GM13976 (cell line): ENCODE measurements at regions not wholly inside any gene's neighbourhood (a gene's known extent, or its start where the extent isn't known, plus 50 kb on each side); places are given as distances from the start of the nearest gene placed in this dataset.

Source experiments
- DNase-seq: peaks from one replicate; pipeline ENCODE4 v3.0.0; 2012; ENCODE audit warnings: low spot score
- CTCF ChIP-seq: IDR thresholded peaks from 2 replicates; pipeline ENCODE4 v1.5.1; 2012; ENCODE audit warnings: borderline replicate concordance, mild to moderate bottlenecking; ENCODE audit not compliant: insufficient read depth; ENCODE audit errors: extremely low read depth, missing control alignments, control extremely low read depth
- in situ Hi-C: fragments of 300-500 bp; cut with MboI; formaldehyde crosslinking; loops from one replicate; pipeline ENCODE4 v1.12.0; 2022; ENCODE audit warnings: low sequenced_read_pairs, mixed read lengths, inconsistent platforms; ENCODE audit not compliant: unreplicated experiment

GRCh38 chr2:157181234-157181633, 76.3 kb upstream of the GALNT5 start:
- no peak for DNase-seq
- in situ Hi-C loops, result loop anchor here (25.0 kb wide), 1 partner anchor 594 kb away; no protein-coding TSS in a partner anchor
- TF ChIP-seq CTCF, result no peak

- DNase-seq, result no peak
- in situ Hi-C loops, result loop anchor here (25.0 kb wide), 1 partner anchor 595 kb away; no protein-coding TSS in a partner anchor
- TF ChIP-seq CTCF, result no peak
Measured at GRCh38 chr2:157182204-157182709, 75.2 kb upstream of the GALNT5 start.

- DNase-seq, result no peak
- no peak for TF ChIP-seq CTCF
- in situ Hi-C loops, result loop anchor here (25.0 kb wide), 1 partner anchor 596 kb away; no protein-coding TSS in a partner anchor
Measured at GRCh38 chr2:157182834-157183396, 74.6 kb upstream of the GALNT5 start.

GRCh38 chr2:157184161-157184895, 73.2 kb upstream of the GALNT5 start:
- in situ Hi-C loops, result loop anchor here (25.0 kb wide), 1 partner anchor 597 kb away; no protein-coding TSS in a partner anchor
- no peak for TF ChIP-seq CTCF
- no peak for DNase-seq

- DNase-seq, result no peak
- in situ Hi-C loops, result loop anchor here (25.0 kb wide), 1 partner anchor 598 kb away; no protein-coding TSS in a partner anchor
- TF ChIP-seq CTCF, result no peak
Measured at GRCh38 chr2:157185476-157186227, 71.9 kb upstream of the GALNT5 start.

GRCh38 chr2:157190151-157190550, 67.4 kb upstream of the GALNT5 start:
- DNase-seq, result no peak
- in situ Hi-C loops, result loop anchor here (25.0 kb wide), 1 partner anchor 603 kb away; no protein-coding TSS in a partner anchor

More at GRCh38 chr2:157190151-157190550, 67.4 kb upstream of the GALNT5 start:
- TF ChIP-seq CTCF, result no peak
